Muscle layer of colon (tissue), 2 donors: ENCODE measurements at regions not wholly inside any gene's neighbourhood (a gene's known extent, or its start where the extent isn't known, plus 50 kb on each side); places are given as distances from the start of the nearest gene placed in this dataset.

ENCODE experiments used
- H3K27ac ChIP-seq: one replicate; pipeline ENCODE4 v1.7.0; 2013; ENCODE audit warnings: low read depth, mild to moderate bottlenecking, low read length, moderate library complexity
- H3K27me3 ChIP-seq, 2 donors: one replicate each; pipeline ENCODE4 v1.7.0; 2013; ENCODE audit warnings: low read length in 2 of 2, mild to moderate bottlenecking in 2 of 2; ENCODE audit not compliant: insufficient read depth in 2 of 2, control insufficient read depth in 1 of 2
- H3K36me3 ChIP-seq: one replicate; pipeline ENCODE4 v1.7.0; 2013; ENCODE audit warnings: mild to moderate bottlenecking, low read length; ENCODE audit not compliant: insufficient read depth
- H3K4me1 ChIP-seq: one replicate; pipeline ENCODE4 v1.7.0; 2013; ENCODE audit warnings: mild to moderate bottlenecking, low read length; ENCODE audit not compliant: insufficient read depth
- H3K4me3 ChIP-seq, 2 donors: one replicate each; pipeline ENCODE4 v1.7.0; 2013; ENCODE audit warnings: low read length in 2 of 2, low read depth in 1 of 2, mild to moderate bottlenecking in 1 of 2, moderate library complexity in 1 of 2
- H3K9ac ChIP-seq: one replicate; pipeline ENCODE4 v1.7.0; 2013; ENCODE audit warnings: low read length
- H3K9me3 ChIP-seq: one replicate; pipeline ENCODE4 v1.7.0; 2013; ENCODE audit warnings: mild to moderate bottlenecking, low read length
- donor health status: abdominal sarcoma.
- donor health status: Adenocarcinoma of cecum.

GRCh38 chr6:14280006-14280510 lies 162.5 kb downstream of the CD83 start:
- Histone ChIP-seq H3K9me3 (no peaks in the 10 kb centered on the region), H3K36me3 (no peaks in the 10 kb centered on the region), H3K4me3 (no peak overlapping the region), H3K27ac (no peak overlapping the region), H3K4me1 (peaks cover 16% of the 10 kb centered on the region), H3K9ac (no peak overlapping the region), H3K27me3 (no peaks in the 10 kb centered on the region)

GRCh38 chr6:14280766-14281293 lies 163.3 kb downstream of the CD83 start:
- no peaks in the 10 kb centered on the region for H3K27me3 ChIP-seq
- H3K9me3 ChIP-seq: no peaks in the 10 kb centered on the region
- H3K27ac ChIP-seq: no peak overlapping the region
- H3K4me3 ChIP-seq: no peak overlapping the region
- no peaks in the 10 kb centered on the region for H3K36me3 ChIP-seq
- H3K4me1 ChIP-seq: peaks cover 8% of the 10 kb centered on the region
- H3K9ac ChIP-seq: no peak overlapping the region

DNA sequence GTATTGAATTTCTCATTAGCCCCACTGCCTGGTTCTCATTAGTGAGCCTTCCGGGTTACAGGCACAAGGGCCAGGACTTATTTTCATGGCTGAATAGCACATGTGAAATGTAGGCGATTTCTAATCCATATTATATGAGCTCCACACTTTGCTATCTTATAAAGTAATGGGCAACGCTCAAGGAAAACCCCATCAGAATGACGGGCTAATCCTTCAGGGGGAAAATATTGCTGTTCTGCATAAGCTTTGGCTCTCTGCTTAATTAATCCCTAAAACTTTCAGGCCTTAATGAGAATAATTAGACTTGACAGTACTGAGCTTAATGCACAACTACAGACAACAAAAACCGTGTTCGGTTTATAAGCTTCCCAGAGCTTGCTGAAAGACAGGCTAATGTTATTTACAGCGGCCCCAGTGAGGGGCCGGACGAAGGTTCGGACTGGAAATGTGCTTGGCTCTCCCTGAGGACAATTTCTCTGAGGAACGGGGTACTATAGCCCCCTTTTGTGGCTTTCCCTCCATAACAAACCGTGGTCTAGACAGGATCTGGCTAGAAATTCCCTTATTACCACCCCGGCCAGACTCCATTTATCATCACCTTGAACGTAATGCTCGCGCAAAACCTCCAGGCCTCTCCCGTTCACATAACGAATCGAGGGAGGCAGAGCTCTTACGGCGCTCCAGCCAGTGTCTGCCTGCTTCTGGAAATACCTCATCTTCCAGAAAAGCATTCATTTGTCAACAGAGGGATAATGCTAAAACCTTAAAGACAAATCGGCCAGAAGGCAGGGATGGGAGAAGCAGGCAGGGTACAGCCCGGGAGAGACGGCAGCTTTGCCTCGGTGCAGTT lies 164.5 kb downstream of the CD83 start:
- no peak overlapping the region for H3K9ac ChIP-seq
- H3K9me3 ChIP-seq: no peaks in the 10 kb centered on the region
- H3K4me1 ChIP-seq: no peaks in the 10 kb centered on the region
- no peak overlapping the region for H3K27ac ChIP-seq
- no peaks in the 10 kb centered on the region for H3K27me3 ChIP-seq
- H3K4me3 ChIP-seq: no peak overlapping the region
- H3K36me3 ChIP-seq: no peaks in the 10 kb centered on the region

- H3K36me3 ChIP-seq: no peaks in the 10 kb centered on the region
- no peak overlapping the region for H3K27ac ChIP-seq
- no peak overlapping the region for H3K9ac ChIP-seq
- no peak overlapping the region for H3K4me3 ChIP-seq
- no peaks in the 10 kb centered on the region for H3K4me1 ChIP-seq
- H3K27me3 ChIP-seq: no peaks in the 10 kb centered on the region
- no peaks in the 10 kb centered on the region for H3K9me3 ChIP-seq
Observed at GRCh38 chr6:14282854-14283505, 165.4 kb downstream of the CD83 start.

DNA sequence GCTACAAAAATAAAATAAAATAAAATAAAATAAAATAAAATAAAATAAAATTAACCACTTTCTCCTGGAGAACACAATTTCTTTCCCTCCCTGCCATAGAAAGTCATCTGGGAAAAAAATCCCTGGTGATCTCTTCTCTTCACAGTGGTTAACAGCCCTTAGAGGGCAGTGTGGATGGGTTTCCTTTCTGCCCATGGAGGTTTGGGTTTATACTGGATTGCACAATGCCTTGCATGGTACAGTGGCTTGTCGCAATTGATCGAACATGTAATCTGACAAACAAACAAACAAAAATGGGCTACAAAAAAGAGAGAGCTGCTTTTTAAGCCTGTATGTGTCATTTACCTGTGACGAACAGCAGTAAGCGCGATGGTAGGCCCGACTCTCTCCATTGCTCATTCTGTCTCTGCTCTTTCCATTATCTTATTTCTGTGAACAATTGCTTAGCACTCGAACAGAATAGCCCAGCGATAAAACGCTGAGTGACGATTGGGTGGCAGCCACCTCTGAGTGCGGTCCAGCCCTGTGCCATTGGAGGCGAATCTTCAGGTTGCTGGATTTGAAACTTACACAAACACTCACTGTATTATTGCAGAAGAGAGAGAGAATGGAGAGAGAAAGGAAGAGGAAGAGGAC lies 166.1 kb downstream of the CD83 start:
- Histone ChIP-seq H3K27me3 (no peaks in the 10 kb centered on the region), H3K36me3 (no peaks in the 10 kb centered on the region), H3K9ac (no peak overlapping the region), H3K27ac (no peak overlapping the region), H3K4me1 (no peaks in the 10 kb centered on the region), H3K4me3 (no peak overlapping the region), H3K9me3 (no peaks in the 10 kb centered on the region)

DNA sequence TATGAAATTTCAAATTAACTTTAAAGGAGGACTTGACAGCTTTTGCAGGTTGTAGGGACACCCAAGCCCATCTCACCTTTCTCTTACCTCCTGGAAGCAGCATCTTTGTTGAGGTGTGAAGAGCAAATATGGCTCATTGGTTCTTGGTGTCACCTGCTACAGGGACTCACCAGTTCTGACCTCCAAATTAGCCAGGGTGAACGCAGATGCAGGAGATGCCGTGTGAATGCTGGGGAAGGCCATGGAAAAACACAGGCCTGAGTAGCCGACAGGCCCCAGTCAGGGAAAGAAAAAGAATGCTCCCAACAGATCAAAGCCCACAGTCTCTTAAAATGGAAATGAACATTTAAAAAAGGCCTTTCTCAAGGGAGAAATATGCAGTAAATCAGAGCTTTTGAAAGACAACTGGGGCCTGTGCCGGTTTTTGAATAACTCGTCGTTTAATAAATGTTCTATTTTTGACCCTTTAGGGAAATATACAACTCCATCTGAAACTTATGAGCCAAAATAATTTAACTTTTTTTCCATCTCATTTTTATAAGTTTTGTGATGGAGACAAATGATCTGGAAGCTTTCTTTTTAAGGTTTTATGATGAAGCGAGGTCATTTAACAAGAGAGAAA lies 167.5 kb downstream of the CD83 start:
- H3K4me1 ChIP-seq: no peaks in the 10 kb centered on the region
- no peaks in the 10 kb centered on the region for H3K36me3 ChIP-seq
- H3K4me3 ChIP-seq: no peak overlapping the region
- H3K9me3 ChIP-seq: no peaks in the 10 kb centered on the region
- no peak overlapping the region for H3K27ac ChIP-seq
- no peak overlapping the region for H3K9ac ChIP-seq
- no peaks in the 10 kb centered on the region for H3K27me3 ChIP-seq

- Histone ChIP-seq H3K4me1 (no peaks in the 10 kb centered on the region), H3K9ac (no peak overlapping the region), H3K36me3 (no peaks in the 10 kb centered on the region), H3K9me3 (no peaks in the 10 kb centered on the region), H3K27ac (no peak overlapping the region), H3K4me3 (no peak overlapping the region), H3K27me3 (no peaks in the 10 kb centered on the region)
Observed at GRCh38 chr6:14286144-14286543, 168.6 kb downstream of the CD83 start.

DNA sequence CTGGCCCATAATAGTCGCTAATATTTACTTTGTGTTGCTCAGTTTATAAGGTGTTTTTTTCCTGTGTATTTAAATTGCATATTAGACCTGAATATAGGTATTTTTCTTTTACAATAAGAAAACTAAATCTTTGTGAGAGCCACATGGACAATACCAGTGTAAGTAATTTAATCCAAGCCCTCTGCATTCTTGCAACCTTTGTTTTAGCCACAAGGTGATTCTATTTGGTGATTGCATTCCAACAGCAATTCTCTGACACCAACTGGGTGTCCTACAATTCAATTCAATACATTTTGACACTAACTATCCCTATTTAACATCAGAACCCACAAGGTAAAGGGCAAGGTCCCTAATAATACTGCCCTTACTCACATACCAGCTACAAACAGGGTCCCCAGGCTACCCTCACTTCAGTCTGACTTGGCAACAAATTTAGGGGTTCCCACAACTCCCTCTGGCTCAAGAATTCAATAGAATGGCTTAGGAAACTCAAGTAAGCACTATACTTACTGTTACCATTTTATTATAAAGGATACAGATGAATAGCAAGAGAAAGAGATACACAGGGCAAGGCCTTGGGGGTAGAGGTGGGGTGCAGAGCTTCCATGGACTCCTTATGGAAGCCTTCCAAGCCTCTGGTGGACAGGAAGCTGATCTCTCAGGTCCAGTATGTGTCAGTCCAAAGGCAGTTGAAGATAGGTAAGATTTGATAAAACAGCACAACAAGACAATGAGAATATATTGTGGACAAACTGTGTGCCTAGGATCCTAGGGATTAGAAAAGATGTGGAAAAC lies 169.3 kb downstream of the CD83 start:
- Histone ChIP-seq H3K27ac (no peak overlapping the region), H3K4me1 (no peaks in the 10 kb centered on the region), H3K9ac (no peak overlapping the region), H3K27me3 (no peaks in the 10 kb centered on the region), H3K4me3 (no peak overlapping the region), H3K36me3 (no peaks in the 10 kb centered on the region), H3K9me3 (no peaks in the 10 kb centered on the region)

DNA sequence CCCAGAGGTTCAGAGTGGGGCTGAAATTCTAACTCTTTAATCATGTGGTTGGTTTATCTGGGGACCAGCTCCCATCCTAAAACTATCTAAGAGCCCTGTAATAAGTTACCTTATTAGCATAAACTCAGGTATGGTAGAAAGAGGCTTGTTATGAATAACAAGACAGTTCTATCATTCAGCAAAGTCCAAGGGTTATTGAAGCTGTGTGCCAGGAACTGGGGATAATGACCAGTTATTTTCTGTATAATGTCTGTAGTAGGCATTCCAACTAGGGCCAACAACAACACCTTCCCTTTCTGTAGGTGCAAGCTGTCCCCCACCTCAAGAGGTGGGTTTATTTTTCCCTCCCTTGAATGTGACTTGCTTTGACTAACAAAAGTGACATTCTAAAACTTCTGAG lies 170.1 kb downstream of the CD83 start:
- Histone ChIP-seq H3K4me1 (no peaks in the 10 kb centered on the region), H3K27me3 (no peaks in the 10 kb centered on the region), H3K9ac (no peak overlapping the region), H3K27ac (no peak overlapping the region), H3K36me3 (no peaks in the 10 kb centered on the region), H3K9me3 (no peaks in the 10 kb centered on the region), H3K4me3 (no peak overlapping the region)

DNA sequence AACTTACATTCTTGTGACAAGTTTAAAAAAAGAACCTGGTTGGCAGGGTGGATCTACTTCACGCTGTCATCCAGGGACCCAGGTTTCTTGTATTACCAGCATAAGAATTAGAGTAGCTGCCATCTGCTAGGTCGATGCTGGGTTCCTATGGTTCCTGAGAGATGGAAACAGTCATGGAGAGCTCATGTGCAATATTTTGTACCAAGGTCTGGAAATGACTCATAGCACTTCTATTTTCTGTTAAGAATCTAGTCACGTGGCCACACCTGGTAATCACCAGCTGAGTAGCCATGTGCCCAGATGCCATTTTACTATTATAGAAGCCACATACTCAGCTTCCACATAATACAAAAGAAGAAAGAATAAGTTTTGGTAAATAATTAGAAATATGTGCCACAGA lies 171.3 kb downstream of the CD83 start:
- H3K9ac ChIP-seq: no peak overlapping the region
- H3K27me3 ChIP-seq: no peaks in the 10 kb centered on the region
- H3K36me3 ChIP-seq: no peaks in the 10 kb centered on the region
- H3K4me3 ChIP-seq: no peak overlapping the region
- no peaks in the 10 kb centered on the region for H3K4me1 ChIP-seq
- no peak overlapping the region for H3K27ac ChIP-seq
- no peaks in the 10 kb centered on the region for H3K9me3 ChIP-seq
